ENCODE measurements at regions not wholly inside any gene's neighbourhood (a gene's known extent, or its start where the extent isn't known, plus 50 kb on each side); places are given as distances from the start of the nearest gene placed in this dataset.

- TF ChIP-seq, protein P1, sequence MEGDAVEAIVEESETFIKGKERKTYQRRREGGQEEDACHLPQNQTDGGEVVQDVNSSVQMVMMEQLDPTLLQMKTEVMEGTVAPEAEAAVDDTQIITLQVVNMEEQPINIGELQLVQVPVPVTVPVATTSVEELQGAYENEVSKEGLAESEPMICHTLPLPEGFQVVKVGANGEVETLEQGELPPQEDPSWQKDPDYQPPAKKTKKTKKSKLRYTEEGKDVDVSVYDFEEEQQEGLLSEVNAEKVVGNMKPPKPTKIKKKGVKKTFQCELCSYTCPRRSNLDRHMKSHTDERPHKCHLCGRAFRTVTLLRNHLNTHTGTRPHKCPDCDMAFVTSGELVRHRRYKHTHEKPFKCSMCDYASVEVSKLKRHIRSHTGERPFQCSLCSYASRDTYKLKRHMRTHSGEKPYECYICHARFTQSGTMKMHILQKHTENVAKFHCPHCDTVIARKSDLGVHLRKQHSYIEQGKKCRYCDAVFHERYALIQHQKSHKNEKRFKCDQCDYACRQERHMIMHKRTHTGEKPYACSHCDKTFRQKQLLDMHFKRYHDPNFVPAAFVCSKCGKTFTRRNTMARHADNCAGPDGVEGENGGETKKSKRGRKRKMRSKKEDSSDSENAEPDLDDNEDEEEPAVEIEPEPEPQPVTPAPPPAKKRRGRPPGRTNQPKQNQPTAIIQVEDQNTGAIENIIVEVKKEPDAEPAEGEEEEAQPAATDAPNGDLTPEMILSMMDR (IDR thresholded peaks at IDR 0.05; ENCODE audit: poor library complexity) = no peak
- TF ChIP-seq EZH2 (IDR thresholded peaks at IDR 0.05; ENCODE audit: borderline replicate concordance) = no peak
Measured at GRCh38 chr17:36721560-36722120, 120.3 kb downstream of the MRM1 start.

All from hepatocyte (in vitro differentiated cells).